ENCODE measurements at regions not wholly inside any gene's neighbourhood (a gene's known extent, or its start where the extent isn't known, plus 50 kb on each side); places are given as distances from the start of the nearest gene placed in this dataset.

GRCh38 chr17:79533116-79533515 is 77.7 kb downstream of the RBFOX3 start:
- TF ChIP-seq EZH2 (IDR thresholded peaks at IDR 0.05; ENCODE audit: low read depth) (no peak), CTCF (conservative IDR thresholded peaks at IDR 0.05) (no peak)
